Transverse colon (tissue), 4 donors: ENCODE measurements at regions not wholly inside any gene's neighbourhood (a gene's known extent, or its start where the extent isn't known, plus 50 kb on each side); places are given as distances from the start of the nearest gene placed in this dataset.

Experiments
- DNase-seq: peaks from one replicate; pipeline ENCODE4 v3.0.0-alpha.2; 2019
- H3K27ac ChIP-seq, 4 donors: fragments of 200-600 bp; sonication (generic); 2 replicates each; pipeline ENCODE4 v1.5.1; 2016 to 2018; ENCODE audit warnings: inconsistent platforms in 4 of 4
- H3K27me3 ChIP-seq: fragments of 200-600 bp; sonication (generic); 2 replicates; pipeline ENCODE4 v1.5.1; 2017; ENCODE audit warnings: inconsistent platforms
- H3K36me3 ChIP-seq, 4 donors: fragments of 200-600 bp; sonication (generic); 2 replicates each; pipeline ENCODE4 v1.5.1; 2017 to 2019; ENCODE audit warnings: inconsistent platforms in 4 of 4
- H3K4me1 ChIP-seq, 4 donors: fragments of 200-600 bp; sonication (generic); 2 replicates each; pipeline ENCODE4 v1.5.1; 2017 to 2020; ENCODE audit warnings: inconsistent platforms in 4 of 4
- H3K4me3 ChIP-seq, 4 donors: fragments of 200-600 bp; sonication (generic); 1 replicate in 1 of 4; 2 replicates in 3 of 4; pipeline versions ENCODE4 v1.5.1 to v1.6.1; 2017 to 2019; ENCODE audit warnings: inconsistent platforms in 4 of 4
- H3K9me3 ChIP-seq, 2 donors: fragments of 200-600 bp; sonication (generic); 2 replicates each; pipeline ENCODE4 v1.5.1; 2017 to 2019; ENCODE audit warnings: inconsistent platforms in 2 of 2
- EP300 ChIP-seq: sonication (generic); formaldehyde crosslinking; IDR thresholded peaks from one replicate; pipeline ENCODE4 v1.6.1; 2017; ENCODE audit warnings: antibody characterized with exemption, low read depth
- POLR2A ChIP-seq: fragments of 450-650 bp; IDR thresholded peaks from one replicate; pipeline ENCODE4 v1.6.1; 2016; ENCODE audit warnings: antibody characterized with exemption, mild to moderate bottlenecking, moderate library complexity
- POLR2AphosphoS5 ChIP-seq, 3 donors: sonication (generic); formaldehyde crosslinking; IDR thresholded peaks; one replicate each; pipeline ENCODE4 v1.6.1; 2016; ENCODE audit warnings: antibody characterized with exemption in 3 of 3
- WGBS, 2 donors: methylation state at CpG; one replicate each; pipeline ENCODE4 v1.1.5; 2018; ENCODE audit warnings: low coverage in 1 of 2; 5-methylcytosine and 5-hydroxymethylcytosine counted together
- in situ Hi-C, 4 donors: fragments of 200-750 bp; cut with MboI; loops; one replicate each; pipeline versions ENCODE4 v1.15.0 to v1.15.1; 2017; ENCODE audit warnings: low sequenced_read_pairs in 3 of 4, low pct_ligation_motif_present in 1 of 4, low pct_unique_long_range_greater_than_20kb in 1 of 4
- intact Hi-C: fragments of 100-400 bp; cut with DNase I; formaldehyde crosslinking; loops from one replicate; pipeline ENCODE4 v1.15.1; 2023; ENCODE audit warnings: low total_unique reads
- TF ChIP-seq, protein P1 (sequence below), 5 experiments: fragments of 200-600 bp in 3 of 5; fragments of 450-650 bp in 2 of 5; sonication (generic) in 3 of 5; IDR thresholded peaks; 1 replicate in 2 of 5; 2 replicates in 3 of 5; pipeline ENCODE4 v1.5.1; 2016 to 2017; ENCODE audit warnings: antibody characterized with exemption in 5 of 5, inconsistent platforms in 3 of 5, mild to moderate bottlenecking in 2 of 5, moderate library complexity in 1 of 5

DNA sequence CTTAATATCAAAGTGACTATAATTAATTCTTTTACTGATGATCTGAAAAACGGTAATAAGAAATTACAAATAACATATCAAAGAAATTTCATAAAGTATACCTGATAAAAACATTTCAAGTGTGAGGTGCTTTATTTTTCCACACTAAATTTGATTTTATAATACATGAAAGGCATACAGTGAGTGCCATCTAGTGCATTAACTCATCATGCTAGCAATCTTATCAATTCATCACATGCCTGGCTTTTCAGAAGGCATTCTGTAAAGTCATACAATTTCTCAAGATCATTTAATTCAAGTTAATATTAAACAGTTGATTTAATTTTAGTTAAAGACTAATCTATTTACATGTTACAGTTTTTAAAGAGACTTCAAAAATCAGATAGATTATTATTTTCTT is 1020.9 kb downstream of the GATA3 start:
- TF ChIP-seq, protein P1, sequence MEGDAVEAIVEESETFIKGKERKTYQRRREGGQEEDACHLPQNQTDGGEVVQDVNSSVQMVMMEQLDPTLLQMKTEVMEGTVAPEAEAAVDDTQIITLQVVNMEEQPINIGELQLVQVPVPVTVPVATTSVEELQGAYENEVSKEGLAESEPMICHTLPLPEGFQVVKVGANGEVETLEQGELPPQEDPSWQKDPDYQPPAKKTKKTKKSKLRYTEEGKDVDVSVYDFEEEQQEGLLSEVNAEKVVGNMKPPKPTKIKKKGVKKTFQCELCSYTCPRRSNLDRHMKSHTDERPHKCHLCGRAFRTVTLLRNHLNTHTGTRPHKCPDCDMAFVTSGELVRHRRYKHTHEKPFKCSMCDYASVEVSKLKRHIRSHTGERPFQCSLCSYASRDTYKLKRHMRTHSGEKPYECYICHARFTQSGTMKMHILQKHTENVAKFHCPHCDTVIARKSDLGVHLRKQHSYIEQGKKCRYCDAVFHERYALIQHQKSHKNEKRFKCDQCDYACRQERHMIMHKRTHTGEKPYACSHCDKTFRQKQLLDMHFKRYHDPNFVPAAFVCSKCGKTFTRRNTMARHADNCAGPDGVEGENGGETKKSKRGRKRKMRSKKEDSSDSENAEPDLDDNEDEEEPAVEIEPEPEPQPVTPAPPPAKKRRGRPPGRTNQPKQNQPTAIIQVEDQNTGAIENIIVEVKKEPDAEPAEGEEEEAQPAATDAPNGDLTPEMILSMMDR (IDR thresholded peaks at IDR 0.05): no peak
- no peak for TF ChIP-seq POLR2AphosphoS5 (IDR thresholded peaks at IDR 0.05)
- no peak for TF ChIP-seq POLR2A
- no peak for TF ChIP-seq EP300
- H3K27ac ChIP-seq: no peak overlapping the region
- no peaks in the 10 kb centered on the region for H3K9me3 ChIP-seq
- DNase-seq: no peak
- no peak overlapping the region for H3K4me3 ChIP-seq
- intact Hi-C loops (no loop called here), in situ Hi-C loops (no loop called here)
- H3K27me3 ChIP-seq: no peaks in the 10 kb centered on the region
- WGBS, 2 donors: 63 to 71% methylated on average over 1 of the region's 1 CpG
- H3K36me3 ChIP-seq: no peaks in the 10 kb centered on the region
- no peaks in the 10 kb centered on the region for H3K4me1 ChIP-seq

DNA sequence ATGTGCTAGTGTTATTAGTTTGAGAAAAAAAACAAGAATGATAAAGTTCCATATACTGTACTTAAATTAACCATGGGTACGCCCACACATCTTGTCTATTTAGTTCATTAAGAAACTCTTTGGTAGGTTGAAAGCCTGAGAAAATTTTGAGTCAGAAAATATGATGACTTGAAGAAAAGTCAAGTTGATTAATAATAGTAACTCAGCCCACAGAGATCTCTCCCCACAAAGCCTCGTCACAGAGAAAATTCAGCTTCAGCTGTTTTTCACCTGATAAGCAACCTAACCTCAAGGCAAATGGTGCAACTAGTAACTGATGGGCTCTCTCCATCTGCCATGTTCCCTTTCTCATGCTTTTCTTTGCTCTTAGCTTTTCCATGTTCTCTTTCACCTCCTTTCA is 1021.6 kb downstream of the GATA3 start:
- no peak overlapping the region for H3K27ac ChIP-seq
- in situ Hi-C loops (no loop called here), intact Hi-C loops (no loop called here)
- H3K4me3 ChIP-seq: no peak overlapping the region
- DNase-seq: no peak
- WGBS, 2 donors: 74 to 76% methylated on average over 2 of the region's 2 CpGs
- no peaks in the 10 kb centered on the region for H3K4me1 ChIP-seq
- no peaks in the 10 kb centered on the region for H3K36me3 ChIP-seq
- no peaks in the 10 kb centered on the region for H3K27me3 ChIP-seq
- no peaks in the 10 kb centered on the region for H3K9me3 ChIP-seq
- TF ChIP-seq, protein P1 (IDR thresholded peaks at IDR 0.05): no peak
- TF ChIP-seq POLR2A (no peak), EP300 (no peak), POLR2AphosphoS5 (IDR thresholded peaks at IDR 0.05) (no peak)

DNA sequence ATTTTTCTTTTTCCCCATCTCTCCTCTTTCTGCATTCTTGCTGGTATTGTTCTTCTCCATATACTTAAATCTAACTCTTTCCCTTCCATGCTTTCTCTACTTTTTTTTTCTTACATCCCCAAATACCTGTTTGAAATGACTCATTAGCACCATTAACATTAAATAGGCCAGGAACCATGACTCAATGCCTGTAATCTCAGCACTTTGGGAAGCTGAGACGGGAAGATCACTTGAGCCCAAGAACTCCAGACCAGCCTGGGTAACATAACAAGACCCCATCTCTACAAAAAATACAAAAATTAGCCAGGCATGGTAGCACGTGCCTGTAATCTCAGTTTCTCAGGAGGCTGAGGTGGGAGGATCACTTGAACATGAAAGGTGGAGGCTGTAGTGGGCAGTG is 1026.8 kb downstream of the GATA3 start:
- intact Hi-C loops (no loop called here), in situ Hi-C loops (no loop called here)
- Histone ChIP-seq H3K36me3 (no peaks in the 10 kb centered on the region), H3K4me3 (no peak overlapping the region), H3K9me3 (no peaks in the 10 kb centered on the region), H3K4me1 (no peaks in the 10 kb centered on the region), H3K27me3 (no peaks in the 10 kb centered on the region), H3K27ac (no peak overlapping the region)
- 39 to 83% methylated on average over 2 of the region's 2 CpGs for WGBS, 2 donors
- TF ChIP-seq, protein P1 (IDR thresholded peaks at IDR 0.05): no peak
- TF ChIP-seq POLR2A: no peak
- no peak for TF ChIP-seq POLR2AphosphoS5 (IDR thresholded peaks at IDR 0.05)
- no peak for TF ChIP-seq EP300
- no peak for DNase-seq

DNA sequence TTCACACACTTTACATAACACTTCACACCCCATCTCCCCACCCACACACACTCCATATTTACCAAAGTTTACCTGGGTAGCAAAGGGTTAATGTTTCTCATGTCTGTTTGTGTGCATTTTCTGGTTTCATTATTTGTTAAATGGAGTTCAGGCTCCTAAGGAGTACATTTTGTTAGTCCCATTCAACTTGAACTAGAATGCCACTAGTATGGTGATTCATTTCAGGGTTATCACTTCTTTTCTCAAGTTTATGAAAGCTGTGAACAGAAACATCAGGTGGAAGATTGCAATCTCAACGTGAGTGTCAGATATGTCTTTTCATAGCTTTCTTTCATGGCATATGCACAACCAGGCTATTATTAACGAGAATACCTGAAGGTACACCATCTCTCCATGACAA is 1027.5 kb downstream of the GATA3 start:
- no peak overlapping the region for H3K4me3 ChIP-seq
- no peak for TF ChIP-seq POLR2AphosphoS5 (IDR thresholded peaks at IDR 0.05)
- TF ChIP-seq, protein P1 (IDR thresholded peaks at IDR 0.05): no peak
- no peak for TF ChIP-seq EP300
- TF ChIP-seq POLR2A: no peak
- no peaks in the 10 kb centered on the region for H3K9me3 ChIP-seq
- no peak overlapping the region for H3K27ac ChIP-seq
- no peaks in the 10 kb centered on the region for H3K27me3 ChIP-seq
- in situ Hi-C loops (no loop called here), intact Hi-C loops (no loop called here)
- no peak for DNase-seq
- WGBS, 2 donors: 16 to 18% methylated on average over 2 of the region's 2 CpGs
- H3K4me1 ChIP-seq: no peaks in the 10 kb centered on the region
- no peaks in the 10 kb centered on the region for H3K36me3 ChIP-seq
